Activated CD4-positive, alpha-beta T cell treated with anti-CD3 and anti-CD28 coated beads, Interleukin-2, amount 10 ng/mL, durations not matched to agents 7 days and 5 days (primary cell): ENCODE measurements at regions not wholly inside any gene's neighbourhood (a gene's known extent, or its start where the extent isn't known, plus 50 kb on each side); places are given as distances from the start of the nearest gene placed in this dataset.

Source experiments
- CTCF ChIA-PET: fragments of 350-600 bp; sonication (Branson Sonifier 250); formaldehyde crosslinking; loops from one replicate; lab custom pipeline; 2021; ENCODE audit warnings: antibody characterized with exemption; lab: Charles Lee
- POLR2A ChIA-PET: fragments of 350-600 bp; sonication (Branson Sonifier 250); formaldehyde crosslinking; loops from one replicate; lab custom pipeline; 2021; ENCODE audit warnings: antibody characterized with exemption; lab: Charles Lee
- DNase-seq: peaks from one replicate; pipeline ENCODE4 v3.0.0-alpha.2; 2020
- H3K27ac Mint-ChIP-seq: one replicate; pipeline ENCODE4 v1.8.0; 2021; ENCODE audit warnings: mild to moderate bottlenecking, moderate library complexity, mixed read lengths
- H3K27me3 Mint-ChIP-seq: one replicate; pipeline ENCODE4 v1.8.0; 2021; ENCODE audit warnings: mixed read lengths
- H3K36me3 Mint-ChIP-seq: one replicate; pipeline ENCODE4 v1.8.0; 2021; ENCODE audit warnings: low read depth, mixed read lengths
- H3K4me1 Mint-ChIP-seq: one replicate; pipeline ENCODE4 v1.8.0; 2021; ENCODE audit warnings: mixed read lengths
- H3K4me3 Mint-ChIP-seq: one replicate; pipeline ENCODE4 v1.8.0; 2021; ENCODE audit warnings: mild to moderate bottlenecking, moderate library complexity, mixed read lengths
- H3K9me3 Mint-ChIP-seq: one replicate; pipeline ENCODE4 v1.8.0; 2021; ENCODE audit warnings: mixed read lengths

DNA sequence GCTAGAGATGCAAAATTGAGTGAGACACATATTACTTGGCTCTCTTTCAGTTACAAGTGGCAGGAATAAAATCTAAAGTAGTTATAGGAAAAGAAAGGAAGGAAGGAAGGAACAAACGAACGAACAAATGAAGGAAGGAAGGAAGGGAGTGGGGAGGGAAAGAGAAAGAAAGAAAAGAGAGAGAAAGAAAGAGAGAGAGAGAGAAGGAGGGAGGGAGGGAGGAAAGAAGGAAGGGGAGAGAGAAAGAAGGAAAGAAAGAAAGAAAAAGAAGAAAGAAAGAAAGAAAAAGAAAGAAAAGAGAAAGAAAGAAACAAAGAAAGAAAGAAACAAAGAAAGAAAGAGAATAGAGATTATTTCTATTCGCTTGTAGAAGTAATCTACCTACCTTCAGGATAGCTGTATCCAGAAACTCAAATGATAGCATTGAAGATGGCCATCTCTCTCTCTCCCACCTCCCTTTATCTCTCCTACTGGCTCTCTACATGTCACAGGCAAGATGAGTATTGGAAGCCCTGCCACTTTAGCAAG is 229.7 kb upstream of the TLE3 start:
- Mint-ChIP-seq H3K27ac (no peak overlapping the region), H3K4me3 (no peak overlapping the region), H3K9me3 (peaks cover 2% of the 10 kb centered on the region), H3K36me3 (no peaks in the 10 kb centered on the region), H3K4me1 (peaks cover 14% of the 10 kb centered on the region), H3K27me3 (peaks cover 35% of the 10 kb centered on the region)
- DNase-seq, result no peak
- ChIA-PET CTCF (no interaction called here), POLR2A (no interaction called here)

DNA sequence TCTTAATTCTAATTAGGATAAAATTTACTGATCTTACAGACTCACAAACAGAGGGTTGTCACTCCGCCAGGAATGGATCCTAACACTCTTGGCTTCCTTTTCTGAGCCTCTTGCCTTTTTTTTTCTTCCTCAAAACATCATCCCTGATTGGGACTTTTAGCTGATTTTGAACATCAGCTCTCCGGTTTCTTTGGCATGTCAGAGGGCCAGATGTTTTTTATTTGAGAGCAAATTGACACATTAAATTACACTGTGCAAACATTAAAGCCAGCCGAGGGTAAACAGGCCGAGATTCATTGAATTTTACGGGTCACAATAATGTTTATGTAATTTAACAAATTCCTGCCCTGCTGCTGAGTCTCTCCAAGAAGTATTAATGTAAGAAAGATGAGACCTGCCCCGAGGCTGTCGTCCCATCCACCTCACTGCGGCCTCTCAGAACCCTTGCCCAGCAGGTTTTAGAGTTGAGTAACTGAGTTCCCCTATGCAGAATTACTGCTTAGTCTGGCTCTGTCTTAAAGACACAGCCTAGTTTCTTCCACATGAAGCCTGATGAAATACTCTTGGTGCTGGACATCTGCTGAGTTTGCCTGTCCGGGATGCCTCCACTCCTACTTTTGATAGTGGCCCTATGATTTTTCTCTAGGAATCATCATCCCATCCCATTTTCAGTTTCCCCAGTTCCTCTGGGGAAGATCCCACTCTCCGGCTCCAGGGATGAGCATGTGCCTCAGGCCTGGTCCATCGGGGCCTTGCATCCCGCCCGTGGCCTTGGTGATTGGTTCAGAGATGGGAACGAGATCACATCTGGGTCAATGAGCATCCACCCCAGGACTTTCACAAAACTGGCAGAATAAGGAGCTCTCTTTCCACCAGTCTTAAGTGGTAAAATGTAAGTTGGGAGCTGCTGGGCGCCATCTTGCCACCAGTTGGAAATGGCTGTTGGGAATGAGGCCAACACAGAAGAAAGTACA is 226.6 kb upstream of the TLE3 start:
- ChIA-PET POLR2A (no interaction called here), CTCF (no interaction called here)
- peaks cover 17% of the 10 kb centered on the region for H3K27me3 Mint-ChIP-seq
- H3K27ac Mint-ChIP-seq, result no peak overlapping the region
- DNase-seq, result no peak
- H3K4me3 Mint-ChIP-seq, result no peak overlapping the region
- H3K9me3 Mint-ChIP-seq, result no peaks in the 10 kb centered on the region
- peaks cover 18% of the 10 kb centered on the region for H3K4me1 Mint-ChIP-seq
- H3K36me3 Mint-ChIP-seq, result no peaks in the 10 kb centered on the region

DNA sequence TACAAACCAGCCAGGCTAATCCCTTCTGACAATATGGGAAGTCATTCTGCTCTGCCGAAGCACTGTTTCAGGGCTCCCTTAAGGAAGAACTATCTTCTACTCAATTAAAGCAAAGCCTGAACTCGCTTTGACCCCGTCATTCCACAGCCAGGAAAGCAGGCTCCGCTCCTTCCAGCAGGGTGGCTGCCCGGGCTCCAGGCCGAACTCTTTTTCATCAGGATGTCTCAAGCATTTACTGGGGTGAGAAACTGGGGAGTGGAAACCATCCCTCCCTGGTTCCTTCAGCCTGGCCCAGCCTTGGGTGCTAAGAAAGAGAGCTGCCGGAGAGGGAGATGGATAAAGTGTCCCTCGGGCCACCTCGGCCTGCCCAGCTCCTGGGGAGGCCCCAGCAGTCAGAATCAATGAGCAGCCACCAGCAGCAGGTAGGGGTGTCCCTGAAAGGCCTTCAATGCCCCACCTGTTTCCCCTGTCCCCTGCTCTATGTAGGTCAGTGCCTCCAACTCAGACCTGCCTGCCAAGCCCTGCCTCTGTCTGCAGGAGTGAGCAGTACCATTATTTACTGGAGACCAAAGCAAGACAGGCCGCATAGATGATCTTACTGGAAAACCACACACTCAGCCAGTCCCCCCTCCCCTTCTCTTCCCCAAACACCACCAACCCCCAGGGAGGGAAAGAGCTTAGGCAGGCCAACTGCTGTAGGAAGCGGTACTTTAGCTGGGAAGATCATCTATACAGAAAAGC is 225.6 kb upstream of the TLE3 start:
- no peak overlapping the region for H3K4me3 Mint-ChIP-seq
- H3K27me3 Mint-ChIP-seq, result peaks cover 12% of the 10 kb centered on the region
- H3K4me1 Mint-ChIP-seq, result peaks cover 21% of the 10 kb centered on the region
- no peaks in the 10 kb centered on the region for H3K9me3 Mint-ChIP-seq
- no peak for DNase-seq
- CTCF ChIA-PET, result no interaction called here
- POLR2A ChIA-PET, result no interaction called here
- H3K27ac Mint-ChIP-seq, result no peak overlapping the region
- H3K36me3 Mint-ChIP-seq, result no peaks in the 10 kb centered on the region

DNA sequence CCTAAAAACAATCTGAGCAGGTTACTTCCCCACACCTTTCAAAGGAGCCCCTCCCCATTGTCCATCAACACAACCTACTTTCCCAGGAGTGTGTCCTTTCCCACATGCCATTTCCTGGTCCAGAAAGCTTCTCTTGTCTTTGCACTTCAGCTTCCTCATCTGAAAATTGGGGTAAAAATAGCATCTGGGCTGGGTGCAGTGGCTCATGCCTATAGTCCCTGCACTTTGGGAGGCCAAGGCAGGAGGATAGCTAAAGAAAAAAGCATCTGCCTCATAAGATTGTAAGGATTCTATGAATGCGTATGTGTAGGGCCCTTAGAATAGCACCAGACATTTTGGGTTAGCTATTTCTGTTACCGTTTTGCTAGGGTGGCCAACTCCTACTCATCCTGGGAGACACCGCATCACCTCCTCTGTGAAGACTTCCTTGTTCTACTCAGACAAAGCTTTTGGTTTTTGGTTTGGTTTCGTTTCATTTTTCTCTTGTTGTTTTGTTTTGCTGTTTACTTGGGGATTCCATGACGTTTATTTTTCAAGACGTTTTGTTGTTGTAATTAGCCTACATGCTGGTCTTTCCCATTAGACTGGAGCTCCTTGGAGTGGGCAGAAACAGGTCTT is 224.4 kb upstream of the TLE3 start:
- CTCF ChIA-PET, result interaction anchor here (1.1 kb wide), 1 partner anchor 91 kb away, joined by 3 read pairs; no protein-coding TSS in a partner anchor
- POLR2A ChIA-PET, result no interaction called here
- H3K9me3 Mint-ChIP-seq, result no peaks in the 10 kb centered on the region
- no peak overlapping the region for H3K27ac Mint-ChIP-seq
- H3K4me3 Mint-ChIP-seq, result no peak overlapping the region
- peaks cover 6% of the 10 kb centered on the region for H3K27me3 Mint-ChIP-seq
- H3K4me1 Mint-ChIP-seq, result peaks cover 12% of the 10 kb centered on the region
- H3K36me3 Mint-ChIP-seq, result no peaks in the 10 kb centered on the region
- no peak for DNase-seq

DNA sequence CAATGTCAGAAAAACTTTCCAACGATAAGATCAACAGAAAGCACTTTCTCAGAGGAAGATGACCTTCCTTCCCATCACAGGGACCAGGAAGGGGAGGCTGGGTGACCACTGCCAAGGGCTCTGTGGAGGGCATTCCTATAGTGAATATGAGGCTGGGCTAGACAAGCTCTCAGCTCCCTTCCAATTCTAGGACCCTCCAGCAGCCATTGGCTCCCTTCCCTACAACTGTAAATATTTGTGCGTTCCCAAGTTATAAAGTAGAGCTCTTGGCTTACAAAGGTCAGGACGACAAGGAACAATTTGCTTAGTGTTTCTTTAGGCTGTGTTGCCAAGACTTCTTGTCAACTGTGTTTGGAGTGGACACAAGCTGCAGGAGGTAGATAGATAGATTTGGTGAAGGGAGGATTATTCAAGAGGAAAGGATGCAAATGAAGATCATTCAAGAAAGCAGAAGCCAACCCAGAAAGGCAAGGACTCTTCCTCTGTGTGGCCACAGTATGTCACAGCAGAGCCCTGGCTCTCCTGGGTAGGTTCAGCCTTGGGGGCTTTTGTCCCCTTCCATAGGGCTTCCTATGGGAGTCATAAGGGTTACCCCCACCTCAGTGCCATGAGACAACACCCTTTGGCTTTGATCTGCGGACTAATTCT is 223.6 kb upstream of the TLE3 start:
- H3K36me3 Mint-ChIP-seq, result no peaks in the 10 kb centered on the region
- ChIA-PET CTCF (interaction anchor here (1.1 kb wide), 1 partner anchor 92 kb away, joined by 3 read pairs; no protein-coding TSS in a partner anchor), POLR2A (no interaction called here)
- no peak overlapping the region for H3K27ac Mint-ChIP-seq
- peaks cover 12% of the 10 kb centered on the region for H3K4me1 Mint-ChIP-seq
- H3K4me3 Mint-ChIP-seq, result no peak overlapping the region
- no peaks in the 10 kb centered on the region for H3K9me3 Mint-ChIP-seq
- peaks cover 8% of the 10 kb centered on the region for H3K27me3 Mint-ChIP-seq
- no peak for DNase-seq

DNA sequence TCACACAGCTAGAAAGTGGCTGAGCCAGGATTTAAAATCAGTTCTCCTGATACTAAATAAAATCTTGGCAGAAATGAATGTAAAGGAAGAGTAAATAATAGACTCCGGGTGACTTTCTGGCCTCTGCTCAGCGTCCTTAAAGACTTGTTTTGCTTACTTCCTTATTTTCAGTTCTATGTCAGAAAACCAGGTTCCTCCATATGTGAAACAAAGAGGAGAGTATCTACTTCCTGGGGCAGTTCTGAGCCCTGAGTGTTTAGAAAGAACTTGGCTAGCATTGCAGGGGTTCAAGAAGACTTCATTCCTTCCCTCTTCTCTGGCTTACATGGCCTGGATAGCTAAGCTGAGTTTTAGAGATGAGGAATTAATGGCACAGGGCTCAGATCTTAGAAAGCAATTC is 222.8 kb upstream of the TLE3 start:
- no peak for DNase-seq
- H3K4me3 Mint-ChIP-seq, result no peak overlapping the region
- ChIA-PET CTCF (no interaction called here), POLR2A (no interaction called here)
- H3K36me3 Mint-ChIP-seq, result no peaks in the 10 kb centered on the region
- H3K4me1 Mint-ChIP-seq, result peaks cover 12% of the 10 kb centered on the region
- peaks cover 11% of the 10 kb centered on the region for H3K27me3 Mint-ChIP-seq
- H3K27ac Mint-ChIP-seq, result no peak overlapping the region
- H3K9me3 Mint-ChIP-seq, result no peaks in the 10 kb centered on the region

DNA sequence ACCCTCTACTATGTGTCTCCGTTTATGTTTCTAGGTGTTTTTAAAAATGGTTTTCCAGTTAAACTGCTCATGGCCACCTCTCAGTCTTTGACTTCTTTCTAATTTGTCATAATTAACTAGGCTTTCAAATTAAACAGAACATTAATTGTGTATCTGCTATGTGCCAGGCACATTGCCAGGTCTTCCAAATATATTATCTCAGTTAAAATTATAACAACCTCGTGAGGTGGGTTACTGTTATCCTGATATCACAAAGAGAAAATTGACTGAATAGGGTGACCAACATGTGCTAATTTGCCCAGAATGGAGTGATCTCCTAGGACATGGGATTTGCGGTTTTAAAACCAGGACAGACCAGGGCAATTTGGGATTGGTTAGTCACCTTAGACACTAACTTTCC is 222.4 kb upstream of the TLE3 start:
- POLR2A ChIA-PET, result no interaction called here
- Mint-ChIP-seq H3K4me1 (peaks cover 12% of the 10 kb centered on the region), H3K9me3 (no peaks in the 10 kb centered on the region), H3K27ac (no peak overlapping the region), H3K27me3 (peaks cover 9% of the 10 kb centered on the region), H3K4me3 (no peak overlapping the region), H3K36me3 (no peaks in the 10 kb centered on the region)
- no peak for DNase-seq
- CTCF ChIA-PET, result no interaction called here

DNA sequence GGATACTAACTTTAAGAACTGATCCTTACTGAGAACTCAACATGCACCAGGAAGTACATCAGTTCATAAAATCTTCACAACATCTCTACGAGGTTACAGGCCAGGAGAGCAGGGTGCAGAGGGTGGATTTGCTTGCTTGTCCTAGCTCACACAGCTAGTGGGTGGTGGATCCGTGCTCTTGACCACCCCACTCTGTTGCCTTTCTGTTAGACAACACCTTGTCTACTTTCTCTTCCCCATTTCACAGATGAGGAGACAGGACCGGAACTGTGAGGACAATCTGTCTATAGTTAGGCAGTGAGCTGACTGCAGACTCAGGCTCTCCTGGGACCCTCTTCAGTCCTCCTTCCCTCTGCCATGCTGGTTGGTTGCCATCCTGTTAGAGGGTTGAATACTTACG is 221.7 kb upstream of the TLE3 start:
- no peaks in the 10 kb centered on the region for H3K36me3 Mint-ChIP-seq
- H3K9me3 Mint-ChIP-seq, result no peaks in the 10 kb centered on the region
- H3K27me3 Mint-ChIP-seq, result peaks cover 8% of the 10 kb centered on the region
- H3K4me3 Mint-ChIP-seq, result no peak overlapping the region
- H3K27ac Mint-ChIP-seq, result no peak overlapping the region
- POLR2A ChIA-PET, result no interaction called here
- CTCF ChIA-PET, result no interaction called here
- peaks cover 12% of the 10 kb centered on the region for H3K4me1 Mint-ChIP-seq
- no peak for DNase-seq

DNA sequence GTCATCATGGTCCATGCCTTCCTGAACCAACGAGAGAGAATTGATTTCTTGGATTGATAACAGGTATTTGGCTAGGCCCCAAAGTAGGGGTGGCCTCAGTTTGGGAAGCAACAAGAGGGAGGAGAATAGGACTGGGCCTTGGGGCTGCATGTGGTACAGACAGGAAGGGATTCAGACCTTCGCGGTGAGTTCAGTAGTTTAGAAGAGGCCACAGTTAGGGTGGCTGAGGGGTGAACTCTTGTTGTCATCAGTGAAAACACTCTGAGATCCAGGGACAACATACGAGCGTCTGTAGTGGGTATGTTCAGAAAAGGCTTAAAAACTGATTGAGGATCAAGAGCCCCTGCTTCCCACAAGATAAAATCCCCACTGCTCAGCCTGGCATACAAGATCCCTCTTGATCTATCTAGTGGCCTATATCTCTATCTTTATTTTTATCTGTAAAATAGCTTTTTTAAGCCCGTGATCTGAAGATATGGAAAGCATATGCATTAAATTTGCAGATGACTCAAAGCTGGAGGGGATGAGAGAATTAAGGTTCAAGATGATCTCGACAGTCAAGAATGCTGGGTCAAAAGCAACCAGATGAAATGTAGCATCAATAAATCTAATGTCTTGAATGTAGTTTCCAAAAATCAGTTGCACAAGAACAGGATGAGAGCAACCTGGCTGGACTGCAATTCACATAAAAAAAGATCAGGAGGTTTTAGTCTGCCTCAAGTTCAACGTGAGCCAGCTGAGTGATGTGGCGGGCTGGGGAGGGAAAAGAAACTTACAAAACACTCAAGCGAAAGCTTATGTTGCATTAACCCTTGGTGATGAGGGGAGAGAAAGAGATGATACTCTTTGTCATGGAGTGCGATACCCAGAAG is 221.1 kb upstream of the TLE3 start:
- no peaks in the 10 kb centered on the region for H3K36me3 Mint-ChIP-seq
- no peak overlapping the region for H3K4me3 Mint-ChIP-seq
- POLR2A ChIA-PET, result no interaction called here

DNA sequence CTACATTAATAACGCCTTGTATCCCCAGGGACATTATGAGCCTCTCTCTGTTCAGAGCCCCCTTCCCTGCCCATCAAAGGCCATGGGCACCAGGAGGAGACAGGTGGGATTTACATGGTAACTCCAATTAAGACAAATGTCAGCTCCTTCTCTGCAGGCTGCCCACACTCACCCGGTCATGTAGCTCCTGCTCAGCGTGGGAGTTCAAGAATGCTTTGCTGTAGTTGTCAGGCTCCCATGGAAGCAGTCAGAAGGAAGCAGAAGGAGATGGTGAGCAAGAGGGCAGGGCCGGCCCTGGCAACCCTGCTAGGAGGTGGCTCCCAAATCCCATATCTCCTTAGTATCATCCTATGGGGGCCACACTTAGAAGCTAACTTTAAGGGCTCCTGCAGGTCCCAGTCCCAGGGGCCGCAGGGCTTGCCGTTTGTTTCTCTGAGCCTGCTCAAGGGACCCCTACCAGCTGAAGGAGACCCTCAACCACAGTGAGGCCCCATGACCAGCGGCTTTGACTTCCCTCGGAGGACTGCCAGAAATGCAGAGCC is 218.4 kb upstream of the TLE3 start:
- H3K9me3 Mint-ChIP-seq, result no peaks in the 10 kb centered on the region
- POLR2A ChIA-PET, result no interaction called here
- H3K27me3 Mint-ChIP-seq, result peaks cover 9% of the 10 kb centered on the region
- CTCF ChIA-PET, result no interaction called here
- peaks cover 12% of the 10 kb centered on the region for H3K4me1 Mint-ChIP-seq
- no peak overlapping the region for H3K4me3 Mint-ChIP-seq
- no peak for DNase-seq
- H3K27ac Mint-ChIP-seq, result no peak overlapping the region
- H3K36me3 Mint-ChIP-seq, result no peaks in the 10 kb centered on the region

More for the DNA sequence above, 221.1 kb upstream of the TLE3 start:
- H3K27ac Mint-ChIP-seq, result no peak overlapping the region
- peaks cover 8% of the 10 kb centered on the region for H3K27me3 Mint-ChIP-seq
- no peak for DNase-seq
- H3K4me1 Mint-ChIP-seq, result peaks cover 12% of the 10 kb centered on the region
- H3K9me3 Mint-ChIP-seq, result no peaks in the 10 kb centered on the region
- CTCF ChIA-PET, result no interaction called here

DNA sequence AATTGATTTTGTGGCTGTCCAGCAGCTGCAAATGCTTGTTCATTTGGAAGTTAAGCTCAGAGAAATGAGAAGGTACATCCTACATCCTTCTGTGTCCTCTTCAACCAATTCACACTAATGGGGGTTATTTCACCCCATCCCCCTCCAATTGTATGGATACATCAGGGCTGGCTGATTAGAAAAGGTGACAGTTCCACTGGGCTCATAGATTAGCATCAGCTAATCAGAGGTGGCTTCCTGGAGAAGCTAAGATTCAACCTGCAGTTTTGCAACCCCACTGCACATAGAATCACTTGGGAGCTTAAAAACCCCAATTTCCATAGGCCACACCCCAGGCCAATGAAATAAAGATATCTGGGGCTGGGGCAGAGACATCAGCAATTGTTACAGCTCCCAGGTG is 217.7 kb upstream of the TLE3 start:
- Mint-ChIP-seq H3K4me3 (no peak overlapping the region), H3K9me3 (no peaks in the 10 kb centered on the region), H3K27ac (no peak overlapping the region), H3K36me3 (no peaks in the 10 kb centered on the region), H3K4me1 (peaks cover 8% of the 10 kb centered on the region), H3K27me3 (peaks cover 13% of the 10 kb centered on the region)
- POLR2A ChIA-PET, result no interaction called here
- CTCF ChIA-PET, result no interaction called here
- DNase-seq, result no peak
